Natural killer cell treated with Interleukin-12 subunit alpha and Interleukin-12 subunit beta and Interleukin-15 and Interleukin-18, amount 100 ng/mL, for 72 hours (primary cell): ENCODE measurements at regions not wholly inside any gene's neighbourhood (a gene's known extent, or its start where the extent isn't known, plus 50 kb on each side); places are given as distances from the start of the nearest gene placed in this dataset.

Source experiments
- ATAC-seq, 2 donors: fragments of 150-1000 bp; cut with Tn5 transposase in 1 of 2; sonication (Bioruptor Pico), chemical (Tn5 transposase) in 1 of 2; 2 replicates each; pipeline ENCODE4 v1.10.0; 2021
- DNase-seq: peaks from one replicate; pipeline ENCODE4 v3.0.0; 2022; ENCODE audit warnings: low spot score
- H3K27ac Mint-ChIP-seq, 2 donors: 1 replicate in 1 of 2; 2 replicates in 1 of 2; pipeline ENCODE4 v1.8.0; 2022; ENCODE audit warnings: mixed read lengths in 2 of 2, mild to moderate bottlenecking in 1 of 2, moderate library complexity in 1 of 2
- H3K27me3 Mint-ChIP-seq, 2 donors: 1 replicate in 1 of 2; 2 replicates in 1 of 2; pipeline ENCODE4 v1.8.0; 2022; ENCODE audit warnings: mixed read lengths in 2 of 2
- H3K36me3 Mint-ChIP-seq: one replicate; pipeline ENCODE4 v1.8.0; 2022; ENCODE audit warnings: mixed read lengths
- H3K4me1 Mint-ChIP-seq, 2 donors: 1 replicate in 1 of 2; 2 replicates in 1 of 2; pipeline ENCODE4 v1.8.0; 2022; ENCODE audit warnings: low read depth in 2 of 2, mixed read lengths in 2 of 2, mild to moderate bottlenecking in 1 of 2
- H3K4me3 Mint-ChIP-seq: one replicate; pipeline ENCODE4 v1.8.0; 2022; ENCODE audit warnings: mixed read lengths
- H3K9me3 Mint-ChIP-seq: 2 replicates; pipeline ENCODE4 v1.8.0; 2022; ENCODE audit warnings: mixed read lengths

- H3K36me3 Mint-ChIP-seq = no peaks in the 10 kb centered on the region
- H3K4me1 Mint-ChIP-seq = peaks cover 15 to 30% of the 10 kb centered on the region in 2 donors
- ATAC-seq (peak; percentile 67 to 72), DNase-seq (no peak)
- H3K27me3 Mint-ChIP-seq = no peaks in the 10 kb centered on the region
- no peaks in the 10 kb centered on the region for H3K9me3 Mint-ChIP-seq
- peak overlapping the region; percentile 52 for H3K4me3 Mint-ChIP-seq
- H3K27ac Mint-ChIP-seq = no peak overlapping the region
These were observed 94.3 kb downstream of the RFLNA start for GRCh38 chr12:124389138-124389724.

GRCh38 chr12:124388679-124389137 is 93.8 kb downstream of the RFLNA start:
- peaks cover 15 to 27% of the 10 kb centered on the region in 2 donors for H3K4me1 Mint-ChIP-seq
- DNase-seq (no peak), ATAC-seq (peak; percentile 69 to 78)

GRCh38 chr12:124388038-124388671 is 93.3 kb downstream of the RFLNA start:
- Mint-ChIP-seq H3K27ac (no peak overlapping the region), H3K9me3 (no peaks in the 10 kb centered on the region), H3K4me3 (peak overlapping the region; percentile 22), H3K36me3 (no peaks in the 10 kb centered on the region), H3K4me1 (peaks cover 15 to 24% of the 10 kb centered on the region in 2 donors), H3K27me3 (no peaks in the 10 kb centered on the region)
- DNase-seq (no peak), ATAC-seq (no peak)

More at GRCh38 chr12:124388679-124389137, 93.8 kb downstream of the RFLNA start:
- H3K9me3 Mint-ChIP-seq = no peaks in the 10 kb centered on the region
- no peak overlapping the region for H3K27ac Mint-ChIP-seq
- peak overlapping the region; percentile 52 for H3K4me3 Mint-ChIP-seq
- no peaks in the 10 kb centered on the region for H3K36me3 Mint-ChIP-seq
- H3K27me3 Mint-ChIP-seq = no peaks in the 10 kb centered on the region

GRCh38 chr12:124387528-124387911 is 92.6 kb downstream of the RFLNA start:
- Mint-ChIP-seq H3K4me1 (peaks cover 15 to 24% of the 10 kb centered on the region in 2 donors), H3K27ac (no peak overlapping the region), H3K4me3 (no peak overlapping the region), H3K27me3 (no peaks in the 10 kb centered on the region), H3K36me3 (no peaks in the 10 kb centered on the region), H3K9me3 (no peaks in the 10 kb centered on the region)
- no peak for ATAC-seq
- no peak for DNase-seq

GRCh38 chr12:124386661-124387527 is 92.0 kb downstream of the RFLNA start:
- no peak for DNase-seq
- H3K27me3 Mint-ChIP-seq = no peaks in the 10 kb centered on the region
- H3K4me1 Mint-ChIP-seq = peaks cover 10 to 19% of the 10 kb centered on the region in 2 donors
- H3K27ac Mint-ChIP-seq = no peak overlapping the region
- ATAC-seq = no peak
- H3K4me3 Mint-ChIP-seq = no peak overlapping the region
- no peaks in the 10 kb centered on the region for H3K9me3 Mint-ChIP-seq
- no peaks in the 10 kb centered on the region for H3K36me3 Mint-ChIP-seq

- H3K4me1 Mint-ChIP-seq = peaks cover 7 to 14% of the 10 kb centered on the region in 2 donors
- H3K36me3 Mint-ChIP-seq = no peaks in the 10 kb centered on the region
- H3K4me3 Mint-ChIP-seq = no peak overlapping the region
- no peaks in the 10 kb centered on the region for H3K9me3 Mint-ChIP-seq
- ATAC-seq (no peak), DNase-seq (no peak)
- H3K27ac Mint-ChIP-seq = no peak overlapping the region
- no peaks in the 10 kb centered on the region for H3K27me3 Mint-ChIP-seq
These were observed 91.2 kb downstream of the RFLNA start for GRCh38 chr12:124386059-124386458.

- Mint-ChIP-seq H3K4me1 (peaks cover 7 to 10% of the 10 kb centered on the region in 2 donors), H3K27ac (no peak overlapping the region), H3K9me3 (no peaks in the 10 kb centered on the region), H3K4me3 (no peak overlapping the region), H3K36me3 (no peaks in the 10 kb centered on the region), H3K27me3 (no peaks in the 10 kb centered on the region)
- ATAC-seq = no peak
- no peak for DNase-seq
These were observed 90.5 kb downstream of the RFLNA start for GRCh38 chr12:124385219-124385969.

- H3K4me3 Mint-ChIP-seq = no peak overlapping the region
- DNase-seq (no peak), ATAC-seq (no peak)
- H3K27me3 Mint-ChIP-seq = no peaks in the 10 kb centered on the region
- peaks cover 7 to 9% of the 10 kb centered on the region in 2 donors for H3K4me1 Mint-ChIP-seq
- no peak overlapping the region for H3K27ac Mint-ChIP-seq
- no peaks in the 10 kb centered on the region for H3K9me3 Mint-ChIP-seq
- no peaks in the 10 kb centered on the region for H3K36me3 Mint-ChIP-seq
These were observed 89.5 kb downstream of the RFLNA start for GRCh38 chr12:124384299-124384894.

- Mint-ChIP-seq H3K4me1 (peaks cover 7 to 9% of the 10 kb centered on the region in 2 donors), H3K27me3 (no peaks in the 10 kb centered on the region), H3K36me3 (no peaks in the 10 kb centered on the region), H3K27ac (no peak overlapping the region), H3K4me3 (no peak overlapping the region), H3K9me3 (no peaks in the 10 kb centered on the region)
- ATAC-seq (no peak), DNase-seq (no peak)
These were observed 88.1 kb downstream of the RFLNA start for GRCh38 chr12:124383028-124383427.

GRCh38 chr12:124381456-124382296 is 86.8 kb downstream of the RFLNA start:
- no peaks in the 10 kb centered on the region for H3K27me3 Mint-ChIP-seq
- no peaks in the 10 kb centered on the region for H3K36me3 Mint-ChIP-seq
- peaks cover 7 to 9% of the 10 kb centered on the region in 2 donors for H3K4me1 Mint-ChIP-seq
- DNase-seq (no peak), ATAC-seq (no peak)
- H3K27ac Mint-ChIP-seq = no peak overlapping the region
- H3K4me3 Mint-ChIP-seq = no peak overlapping the region
- H3K9me3 Mint-ChIP-seq = no peaks in the 10 kb centered on the region

- H3K36me3 Mint-ChIP-seq = no peaks in the 10 kb centered on the region
- DNase-seq (no peak), ATAC-seq (no peak)
- H3K4me1 Mint-ChIP-seq = peaks cover 7 to 9% of the 10 kb centered on the region in 2 donors
- H3K4me3 Mint-ChIP-seq = no peak overlapping the region
- no peaks in the 10 kb centered on the region for H3K27me3 Mint-ChIP-seq
- H3K9me3 Mint-ChIP-seq = no peaks in the 10 kb centered on the region
- no peak overlapping the region for H3K27ac Mint-ChIP-seq
These were observed 86.0 kb downstream of the RFLNA start for GRCh38 chr12:124380796-124381455.
